ENCODE measurements at regions not wholly inside any gene's neighbourhood (a gene's known extent, or its start where the extent isn't known, plus 50 kb on each side); places are given as distances from the start of the nearest gene placed in this dataset.

GRCh38 chr11:11167806-11168205 is 185.2 kb downstream of the CSNK2A3 start:
- Histone ChIP-seq H3K4me1 (ENCODE audit: control insufficient read depth in 2 of 2, insufficient read depth in 2 of 2, low read length in 1 of 2) (peaks cover 2 to 3% of the 10 kb centered on the region in 2 donors), H3K36me3 (ENCODE audit: control insufficient read depth in 2 of 2, insufficient read depth in 2 of 2, low read length in 1 of 2) (no peaks in the 10 kb centered on the region), H3K4me3 (ENCODE audit: low read depth in 1 of 2, low read length in 2 of 2) (no peak overlapping the region), H3K27me3 (ENCODE audit: control insufficient read depth in 1 of 2, insufficient read depth in 2 of 2, low read length in 2 of 2) (no peaks in the 10 kb centered on the region), H3K27ac (ENCODE audit: low read depth in 2 of 2, low read length in 1 of 2) (no peak overlapping the region), H3K9me3 (ENCODE audit: control insufficient read depth in 2 of 2, insufficient read depth in 1 of 2, low read depth in 1 of 2, low read length in 1 of 2) (no peaks in the 10 kb centered on the region)
- 61 to 72% methylated on average over 3 of the region's 3 CpGs for WGBS, 2 donors

GRCh38 chr11:11164334-11164690 is 188.7 kb downstream of the CSNK2A3 start:
- H3K27ac ChIP-seq (ENCODE audit: low read depth in 2 of 2, low read length in 1 of 2) = peak overlapping the region in 1 of 2 donors; percentile 8
- no peaks in the 10 kb centered on the region for H3K9me3 ChIP-seq (ENCODE audit: control insufficient read depth in 2 of 2, insufficient read depth in 1 of 2, low read depth in 1 of 2, low read length in 1 of 2)
- no peaks in the 10 kb centered on the region for H3K27me3 ChIP-seq (ENCODE audit: control insufficient read depth in 1 of 2, insufficient read depth in 2 of 2, low read length in 2 of 2)
- H3K4me1 ChIP-seq (ENCODE audit: control insufficient read depth in 2 of 2, insufficient read depth in 2 of 2, low read length in 1 of 2) = peaks cover 0 to 3% of the 10 kb centered on the region in 2 donors
- no peaks in the 10 kb centered on the region for H3K36me3 ChIP-seq (ENCODE audit: control insufficient read depth in 2 of 2, insufficient read depth in 2 of 2, low read length in 1 of 2)
- 92 to 94% methylated on average over 1 of the region's 1 CpG for WGBS, 2 donors
- H3K4me3 ChIP-seq (ENCODE audit: low read depth in 1 of 2, low read length in 2 of 2) = no peak overlapping the region

GRCh38 chr11:11163669-11164333 is 189.2 kb downstream of the CSNK2A3 start:
- 65 to 69% methylated on average over 4 of the region's 4 CpGs for WGBS, 2 donors
- H3K27ac ChIP-seq (ENCODE audit: low read depth in 2 of 2, low read length in 1 of 2) = peak overlapping the region in 1 of 2 donors; percentile 22
- H3K9me3 ChIP-seq (ENCODE audit: control insufficient read depth in 2 of 2, insufficient read depth in 1 of 2, low read depth in 1 of 2, low read length in 1 of 2) = no peaks in the 10 kb centered on the region
- H3K27me3 ChIP-seq (ENCODE audit: control insufficient read depth in 1 of 2, insufficient read depth in 2 of 2, low read length in 2 of 2) = no peaks in the 10 kb centered on the region
- peaks cover 0 to 3% of the 10 kb centered on the region in 2 donors for H3K4me1 ChIP-seq (ENCODE audit: control insufficient read depth in 2 of 2, insufficient read depth in 2 of 2, low read length in 1 of 2)
- no peaks in the 10 kb centered on the region for H3K36me3 ChIP-seq (ENCODE audit: control insufficient read depth in 2 of 2, insufficient read depth in 2 of 2, low read length in 1 of 2)
- H3K4me3 ChIP-seq (ENCODE audit: low read depth in 1 of 2, low read length in 2 of 2) = no peak overlapping the region

GRCh38 chr11:11163236-11163635 is 189.8 kb downstream of the CSNK2A3 start:
- Histone ChIP-seq H3K36me3 (ENCODE audit: control insufficient read depth in 2 of 2, insufficient read depth in 2 of 2, low read length in 1 of 2) (no peaks in the 10 kb centered on the region), H3K4me1 (ENCODE audit: control insufficient read depth in 2 of 2, insufficient read depth in 2 of 2, low read length in 1 of 2) (peaks cover 0 to 3% of the 10 kb centered on the region in 2 donors), H3K27me3 (ENCODE audit: control insufficient read depth in 1 of 2, insufficient read depth in 2 of 2, low read length in 2 of 2) (no peaks in the 10 kb centered on the region), H3K27ac (ENCODE audit: low read depth in 2 of 2, low read length in 1 of 2) (peak overlapping the region in 1 of 2 donors; percentile 22), H3K9me3 (ENCODE audit: control insufficient read depth in 2 of 2, insufficient read depth in 1 of 2, low read depth in 1 of 2, low read length in 1 of 2) (no peaks in the 10 kb centered on the region), H3K4me3 (ENCODE audit: low read depth in 1 of 2, low read length in 2 of 2) (no peak overlapping the region)
- WGBS, 2 donors = 56% methylated on average over 5 of the region's 5 CpGs

GRCh38 chr11:11157185-11157584 is 195.9 kb downstream of the CSNK2A3 start:
- Histone ChIP-seq H3K9me3 (ENCODE audit: control insufficient read depth in 2 of 2, insufficient read depth in 1 of 2, low read depth in 1 of 2, low read length in 1 of 2) (no peaks in the 10 kb centered on the region), H3K4me3 (ENCODE audit: low read depth in 1 of 2, low read length in 2 of 2) (no peak overlapping the region), H3K4me1 (ENCODE audit: control insufficient read depth in 2 of 2, insufficient read depth in 2 of 2, low read length in 1 of 2) (no peaks in the 10 kb centered on the region), H3K27me3 (ENCODE audit: control insufficient read depth in 1 of 2, insufficient read depth in 2 of 2, low read length in 2 of 2) (no peaks in the 10 kb centered on the region), H3K36me3 (ENCODE audit: control insufficient read depth in 2 of 2, insufficient read depth in 2 of 2, low read length in 1 of 2) (no peaks in the 10 kb centered on the region), H3K27ac (ENCODE audit: low read depth in 2 of 2, low read length in 1 of 2) (no peak overlapping the region)
- WGBS, 2 donors = 83 to 85% methylated on average over 7 of the region's 7 CpGs

- no peaks in the 10 kb centered on the region for H3K27me3 ChIP-seq (ENCODE audit: control insufficient read depth in 1 of 2, insufficient read depth in 2 of 2, low read length in 2 of 2)
Measured at GRCh38 chr11:11155962-11156815, 196.9 kb downstream of the CSNK2A3 start.

GRCh38 chr11:11152877-11153276 is 200.2 kb downstream of the CSNK2A3 start:
- Histone ChIP-seq H3K27me3 (ENCODE audit: control insufficient read depth in 1 of 2, insufficient read depth in 2 of 2, low read length in 2 of 2) (no peaks in the 10 kb centered on the region), H3K4me3 (ENCODE audit: low read depth in 1 of 2, low read length in 2 of 2) (no peak overlapping the region), H3K9me3 (ENCODE audit: control insufficient read depth in 2 of 2, insufficient read depth in 1 of 2, low read depth in 1 of 2, low read length in 1 of 2) (no peaks in the 10 kb centered on the region), H3K4me1 (ENCODE audit: control insufficient read depth in 2 of 2, insufficient read depth in 2 of 2, low read length in 1 of 2) (peaks cover 3 to 4% of the 10 kb centered on the region in 2 donors), H3K36me3 (ENCODE audit: control insufficient read depth in 2 of 2, insufficient read depth in 2 of 2, low read length in 1 of 2) (no peaks in the 10 kb centered on the region), H3K27ac (ENCODE audit: low read depth in 2 of 2, low read length in 1 of 2) (no peak overlapping the region)
- 90 to 93% methylated on average over 4 of the region's 4 CpGs for WGBS, 2 donors

More at GRCh38 chr11:11155962-11156815, 196.9 kb downstream of the CSNK2A3 start:
- Histone ChIP-seq H3K27ac (ENCODE audit: low read depth in 2 of 2, low read length in 1 of 2) (no peak overlapping the region), H3K36me3 (ENCODE audit: control insufficient read depth in 2 of 2, insufficient read depth in 2 of 2, low read length in 1 of 2) (no peaks in the 10 kb centered on the region), H3K4me1 (ENCODE audit: control insufficient read depth in 2 of 2, insufficient read depth in 2 of 2, low read length in 1 of 2) (no peaks in the 10 kb centered on the region), H3K9me3 (ENCODE audit: control insufficient read depth in 2 of 2, insufficient read depth in 1 of 2, low read depth in 1 of 2, low read length in 1 of 2) (no peaks in the 10 kb centered on the region), H3K4me3 (ENCODE audit: low read depth in 1 of 2, low read length in 2 of 2) (no peak overlapping the region)
- 67 to 70% methylated on average over 33 of the region's 33 CpGs for WGBS, 2 donors

GRCh38 chr11:11149671-11150459 is 203.2 kb downstream of the CSNK2A3 start:
- H3K4me3 ChIP-seq (ENCODE audit: low read depth in 1 of 2, low read length in 2 of 2) = no peak overlapping the region
- WGBS, 2 donors = 72 to 83% methylated on average over 8 of the region's 8 CpGs

GRCh38 chr11:11148596-11148995 is 204.5 kb downstream of the CSNK2A3 start:
- peaks cover 3 to 4% of the 10 kb centered on the region in 2 donors for H3K4me1 ChIP-seq (ENCODE audit: control insufficient read depth in 2 of 2, insufficient read depth in 2 of 2, low read length in 1 of 2)
- H3K9me3 ChIP-seq (ENCODE audit: control insufficient read depth in 2 of 2, insufficient read depth in 1 of 2, low read depth in 1 of 2, low read length in 1 of 2) = no peaks in the 10 kb centered on the region
- H3K27ac ChIP-seq (ENCODE audit: low read depth in 2 of 2, low read length in 1 of 2) = peak overlapping the region in 1 of 2 donors; percentile 53
- H3K4me3 ChIP-seq (ENCODE audit: low read depth in 1 of 2, low read length in 2 of 2) = no peak overlapping the region
- H3K27me3 ChIP-seq (ENCODE audit: control insufficient read depth in 1 of 2, insufficient read depth in 2 of 2, low read length in 2 of 2) = no peaks in the 10 kb centered on the region
- H3K36me3 ChIP-seq (ENCODE audit: control insufficient read depth in 2 of 2, insufficient read depth in 2 of 2, low read length in 1 of 2) = no peaks in the 10 kb centered on the region
- 59 to 60% methylated on average over 4 of the region's 4 CpGs for WGBS, 2 donors

More at GRCh38 chr11:11149671-11150459, 203.2 kb downstream of the CSNK2A3 start:
- Histone ChIP-seq H3K4me1 (ENCODE audit: control insufficient read depth in 2 of 2, insufficient read depth in 2 of 2, low read length in 1 of 2) (peaks cover 3 to 4% of the 10 kb centered on the region in 2 donors), H3K27me3 (ENCODE audit: control insufficient read depth in 1 of 2, insufficient read depth in 2 of 2, low read length in 2 of 2) (no peaks in the 10 kb centered on the region), H3K36me3 (ENCODE audit: control insufficient read depth in 2 of 2, insufficient read depth in 2 of 2, low read length in 1 of 2) (no peaks in the 10 kb centered on the region), H3K9me3 (ENCODE audit: control insufficient read depth in 2 of 2, insufficient read depth in 1 of 2, low read depth in 1 of 2, low read length in 1 of 2) (no peaks in the 10 kb centered on the region), H3K27ac (ENCODE audit: low read depth in 2 of 2, low read length in 1 of 2) (no peak overlapping the region)
